WTC11 (cell line): ENCODE measurements at regions not wholly inside any gene's neighbourhood (a gene's known extent, or its start where the extent isn't known, plus 50 kb on each side); places are given as distances from the start of the nearest gene placed in this dataset.

Experiments used
- CREB1 ChIP-seq: sonication (generic); formaldehyde crosslinking; IDR thresholded peaks from 2 replicates; pipeline ENCODE4 v1.8.0; 2023; ENCODE audit warnings: mild to moderate bottlenecking, missing genetic modification reagents
- E2F1 ChIP-seq: sonication (generic); formaldehyde crosslinking; IDR thresholded peaks from 2 replicates; pipeline ENCODE4 v1.8.0; 2022; ENCODE audit warnings: mild to moderate bottlenecking, missing genetic modification reagents
- MAX ChIP-seq: sonication (generic); formaldehyde crosslinking; IDR thresholded peaks from 2 replicates; pipeline ENCODE4 v1.8.0; 2022; ENCODE audit warnings: mild to moderate bottlenecking, missing genetic modification reagents
- NFE2L1 ChIP-seq: sonication (generic); formaldehyde crosslinking; IDR thresholded peaks from 2 replicates; pipeline ENCODE4 v1.8.1; 2023; ENCODE audit warnings: missing genetic modification reagents
- NFYB ChIP-seq: sonication (generic); formaldehyde crosslinking; conservative IDR thresholded peaks from 2 replicates; pipeline ENCODE4 v1.8.0; 2022; ENCODE audit warnings: low read depth, missing genetic modification reagents
- NR1H2 ChIP-seq: sonication (generic); formaldehyde crosslinking; IDR thresholded peaks from 2 replicates; pipeline ENCODE4 v1.9.0; 2021; ENCODE audit warnings: mild to moderate bottlenecking, moderate library complexity, missing genetic modification reagents
- NR3C1 ChIP-seq: sonication (generic); formaldehyde crosslinking; conservative IDR thresholded peaks from 2 replicates; pipeline ENCODE4 v1.8.1; 2023; ENCODE audit warnings: low read depth, mild to moderate bottlenecking, missing genetic modification reagents
- RORB ChIP-seq: fragments of 250-450 bp; sonication (Bioruptor Pico); IDR thresholded peaks from 2 replicates; pipeline ENCODE4 v1.9.0; 2021; ENCODE audit warnings: mild to moderate bottlenecking
- TCF7 ChIP-seq: sonication (generic); formaldehyde crosslinking; IDR thresholded peaks from 2 replicates; pipeline ENCODE4 v1.8.0; 2022; ENCODE audit warnings: mild to moderate bottlenecking, low read depth, missing genetic modification reagents, moderate library complexity
- TEAD4 ChIP-seq: sonication (generic); formaldehyde crosslinking; IDR thresholded peaks from 2 replicates; pipeline ENCODE4 v1.8.0; 2022; ENCODE audit warnings: mild to moderate bottlenecking, missing genetic modification reagents
- ZNF232 ChIP-seq: sonication (generic); formaldehyde crosslinking; IDR thresholded peaks from 2 replicates; pipeline ENCODE4 v1.8.0; 2022; ENCODE audit warnings: mild to moderate bottlenecking, missing genetic modification reagents
- TF ChIP-seq, protein P1 (sequence below): sonication (generic); formaldehyde crosslinking; IDR thresholded peaks from 2 replicates; pipeline ENCODE4 v1.8.0; 2023; ENCODE audit warnings: missing genetic modification reagents, mild to moderate bottlenecking, borderline replicate concordance
- TF ChIP-seq, protein P2 (sequence below): fragments of 200-600 bp; IDR thresholded peaks from 2 replicates; pipeline ENCODE4 v1.8.0; 2022; ENCODE audit warnings: antibody characterized with exemption

GRCh38 chrX:37946197-37946596 is 60.2 kb upstream of the SYTL5 start:
- TF ChIP-seq RORB (CRISPR knock-in tag), result no peak
- no peak for TF ChIP-seq NFYB (CRISPR knock-in tag)
- TF ChIP-seq, protein P1, sequence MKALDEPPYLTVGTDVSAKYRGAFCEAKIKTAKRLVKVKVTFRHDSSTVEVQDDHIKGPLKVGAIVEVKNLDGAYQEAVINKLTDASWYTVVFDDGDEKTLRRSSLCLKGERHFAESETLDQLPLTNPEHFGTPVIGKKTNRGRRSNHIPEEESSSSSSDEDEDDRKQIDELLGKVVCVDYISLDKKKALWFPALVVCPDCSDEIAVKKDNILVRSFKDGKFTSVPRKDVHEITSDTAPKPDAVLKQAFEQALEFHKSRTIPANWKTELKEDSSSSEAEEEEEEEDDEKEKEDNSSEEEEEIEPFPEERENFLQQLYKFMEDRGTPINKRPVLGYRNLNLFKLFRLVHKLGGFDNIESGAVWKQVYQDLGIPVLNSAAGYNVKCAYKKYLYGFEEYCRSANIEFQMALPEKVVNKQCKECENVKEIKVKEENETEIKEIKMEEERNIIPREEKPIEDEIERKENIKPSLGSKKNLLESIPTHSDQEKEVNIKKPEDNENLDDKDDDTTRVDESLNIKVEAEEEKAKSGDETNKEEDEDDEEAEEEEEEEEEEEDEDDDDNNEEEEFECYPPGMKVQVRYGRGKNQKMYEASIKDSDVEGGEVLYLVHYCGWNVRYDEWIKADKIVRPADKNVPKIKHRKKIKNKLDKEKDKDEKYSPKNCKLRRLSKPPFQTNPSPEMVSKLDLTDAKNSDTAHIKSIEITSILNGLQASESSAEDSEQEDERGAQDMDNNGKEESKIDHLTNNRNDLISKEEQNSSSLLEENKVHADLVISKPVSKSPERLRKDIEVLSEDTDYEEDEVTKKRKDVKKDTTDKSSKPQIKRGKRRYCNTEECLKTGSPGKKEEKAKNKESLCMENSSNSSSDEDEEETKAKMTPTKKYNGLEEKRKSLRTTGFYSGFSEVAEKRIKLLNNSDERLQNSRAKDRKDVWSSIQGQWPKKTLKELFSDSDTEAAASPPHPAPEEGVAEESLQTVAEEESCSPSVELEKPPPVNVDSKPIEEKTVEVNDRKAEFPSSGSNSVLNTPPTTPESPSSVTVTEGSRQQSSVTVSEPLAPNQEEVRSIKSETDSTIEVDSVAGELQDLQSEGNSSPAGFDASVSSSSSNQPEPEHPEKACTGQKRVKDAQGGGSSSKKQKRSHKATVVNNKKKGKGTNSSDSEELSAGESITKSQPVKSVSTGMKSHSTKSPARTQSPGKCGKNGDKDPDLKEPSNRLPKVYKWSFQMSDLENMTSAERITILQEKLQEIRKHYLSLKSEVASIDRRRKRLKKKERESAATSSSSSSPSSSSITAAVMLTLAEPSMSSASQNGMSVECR (CRISPR knock-in tag), result no peak
- TF ChIP-seq, protein P2, sequence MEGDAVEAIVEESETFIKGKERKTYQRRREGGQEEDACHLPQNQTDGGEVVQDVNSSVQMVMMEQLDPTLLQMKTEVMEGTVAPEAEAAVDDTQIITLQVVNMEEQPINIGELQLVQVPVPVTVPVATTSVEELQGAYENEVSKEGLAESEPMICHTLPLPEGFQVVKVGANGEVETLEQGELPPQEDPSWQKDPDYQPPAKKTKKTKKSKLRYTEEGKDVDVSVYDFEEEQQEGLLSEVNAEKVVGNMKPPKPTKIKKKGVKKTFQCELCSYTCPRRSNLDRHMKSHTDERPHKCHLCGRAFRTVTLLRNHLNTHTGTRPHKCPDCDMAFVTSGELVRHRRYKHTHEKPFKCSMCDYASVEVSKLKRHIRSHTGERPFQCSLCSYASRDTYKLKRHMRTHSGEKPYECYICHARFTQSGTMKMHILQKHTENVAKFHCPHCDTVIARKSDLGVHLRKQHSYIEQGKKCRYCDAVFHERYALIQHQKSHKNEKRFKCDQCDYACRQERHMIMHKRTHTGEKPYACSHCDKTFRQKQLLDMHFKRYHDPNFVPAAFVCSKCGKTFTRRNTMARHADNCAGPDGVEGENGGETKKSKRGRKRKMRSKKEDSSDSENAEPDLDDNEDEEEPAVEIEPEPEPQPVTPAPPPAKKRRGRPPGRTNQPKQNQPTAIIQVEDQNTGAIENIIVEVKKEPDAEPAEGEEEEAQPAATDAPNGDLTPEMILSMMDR, result no peak
- no peak for TF ChIP-seq TCF7
- no peak for TF ChIP-seq CREB1 (CRISPR knock-in tag)
- no peak for TF ChIP-seq NR3C1 (CRISPR knock-in tag)
- TF ChIP-seq E2F1 (CRISPR knock-in tag), result no peak
- TF ChIP-seq NR1H2 (CRISPR knock-in tag), result no peak
- TF ChIP-seq NFE2L1, result no peak
- no peak for TF ChIP-seq TEAD4
- TF ChIP-seq ZNF232 (CRISPR knock-in tag), result no peak
- TF ChIP-seq MAX (CRISPR knock-in tag), result no peak
